Astrocyte of the cerebellum (primary cell): ENCODE measurements at regions not wholly inside any gene's neighbourhood (a gene's known extent, or its start where the extent isn't known, plus 50 kb on each side); places are given as distances from the start of the nearest gene placed in this dataset.

Source experiments
- DNase-seq: peaks from one replicate; pipeline ENCODE4 v3.0.0-alpha.2; 2011; ENCODE audit warnings: low read depth
- H3K4me3 ChIP-seq: 2 replicates; pipeline ENCODE4 v1.5.1; 2011; ENCODE audit warnings: mild to moderate bottlenecking, low read depth, low read length, moderate library complexity
- in situ Hi-C: cut with HindIII; loops from 2 replicates; pipeline ENCODE4 v1.10.0; 2017; ENCODE audit warnings: low sequenced_read_pairs
- TF ChIP-seq, protein P1 (sequence below): IDR thresholded peaks from 2 replicates; pipeline ENCODE4 v1.5.1; 2012; ENCODE audit warnings: low read length, low read depth, moderate library complexity, mild to moderate bottlenecking; ENCODE audit errors: missing control alignments

DNA sequence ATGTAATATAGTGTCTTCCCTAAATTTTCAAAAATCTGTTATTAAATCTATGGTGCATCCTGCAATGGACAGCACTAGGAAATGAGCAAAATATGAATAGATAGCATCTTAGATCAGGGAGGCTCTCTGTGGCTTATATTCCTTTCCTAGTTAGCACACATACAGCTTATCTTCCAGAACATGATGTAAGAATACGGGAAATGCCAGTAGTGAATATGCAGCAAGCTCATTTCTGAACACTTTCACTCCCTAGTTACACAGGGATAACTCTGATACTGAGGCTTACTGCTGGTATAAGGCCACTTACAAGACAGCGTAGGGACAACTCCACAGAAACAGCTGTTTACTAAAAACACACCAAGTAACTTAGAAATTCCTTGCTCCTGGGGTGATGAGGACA is 297.3 kb upstream of the SMARCA2 start:
- H3K4me3 ChIP-seq = no peak overlapping the region
- in situ Hi-C loops = no loop called here
- no peak for DNase-seq
- TF ChIP-seq, protein P1, sequence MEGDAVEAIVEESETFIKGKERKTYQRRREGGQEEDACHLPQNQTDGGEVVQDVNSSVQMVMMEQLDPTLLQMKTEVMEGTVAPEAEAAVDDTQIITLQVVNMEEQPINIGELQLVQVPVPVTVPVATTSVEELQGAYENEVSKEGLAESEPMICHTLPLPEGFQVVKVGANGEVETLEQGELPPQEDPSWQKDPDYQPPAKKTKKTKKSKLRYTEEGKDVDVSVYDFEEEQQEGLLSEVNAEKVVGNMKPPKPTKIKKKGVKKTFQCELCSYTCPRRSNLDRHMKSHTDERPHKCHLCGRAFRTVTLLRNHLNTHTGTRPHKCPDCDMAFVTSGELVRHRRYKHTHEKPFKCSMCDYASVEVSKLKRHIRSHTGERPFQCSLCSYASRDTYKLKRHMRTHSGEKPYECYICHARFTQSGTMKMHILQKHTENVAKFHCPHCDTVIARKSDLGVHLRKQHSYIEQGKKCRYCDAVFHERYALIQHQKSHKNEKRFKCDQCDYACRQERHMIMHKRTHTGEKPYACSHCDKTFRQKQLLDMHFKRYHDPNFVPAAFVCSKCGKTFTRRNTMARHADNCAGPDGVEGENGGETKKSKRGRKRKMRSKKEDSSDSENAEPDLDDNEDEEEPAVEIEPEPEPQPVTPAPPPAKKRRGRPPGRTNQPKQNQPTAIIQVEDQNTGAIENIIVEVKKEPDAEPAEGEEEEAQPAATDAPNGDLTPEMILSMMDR = no peak

DNA sequence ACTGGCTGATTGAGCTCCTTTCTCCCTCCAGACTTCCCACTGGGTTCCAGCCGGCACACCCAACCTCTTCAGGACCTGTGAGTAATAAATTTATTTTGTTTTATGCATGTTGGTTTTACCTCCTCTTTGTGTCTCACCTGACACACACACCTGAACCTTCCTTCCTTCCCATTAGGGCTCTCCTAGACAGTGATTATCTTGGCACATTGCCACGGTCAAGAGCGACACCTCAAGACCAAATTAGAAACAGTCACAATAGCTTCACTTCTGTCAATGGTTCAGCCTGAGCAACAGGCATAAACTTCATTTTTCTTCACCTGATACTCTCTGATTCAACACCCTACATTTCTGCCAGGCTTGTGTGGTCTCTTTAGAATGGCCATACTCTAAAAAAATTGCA is 296.3 kb upstream of the SMARCA2 start:
- in situ Hi-C loops = no loop called here
- H3K4me3 ChIP-seq = no peak overlapping the region
- no peak for DNase-seq
- TF ChIP-seq, protein P1 = no peak

DNA sequence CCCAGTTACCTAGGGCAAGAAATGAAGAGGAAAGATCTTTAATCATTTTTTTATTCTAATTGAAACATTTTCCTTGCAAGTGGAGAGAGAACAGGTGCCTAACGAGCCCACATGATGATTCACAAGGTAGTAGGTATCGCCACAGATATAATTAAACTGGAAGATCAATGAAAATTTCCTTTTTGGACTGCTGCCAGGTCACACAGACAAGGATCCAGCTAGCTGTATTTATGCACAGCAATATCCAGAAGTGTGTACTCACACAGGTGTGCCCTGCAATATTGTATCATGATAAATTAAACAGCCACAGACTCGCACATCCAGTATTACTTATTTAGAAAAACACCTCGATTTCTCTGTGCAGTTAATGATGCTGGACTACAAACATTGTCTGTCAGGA is 294.0 kb upstream of the SMARCA2 start:
- TF ChIP-seq, protein P1 = no peak
- in situ Hi-C loops = no loop called here
- H3K4me3 ChIP-seq = no peak overlapping the region
- no peak for DNase-seq

DNA sequence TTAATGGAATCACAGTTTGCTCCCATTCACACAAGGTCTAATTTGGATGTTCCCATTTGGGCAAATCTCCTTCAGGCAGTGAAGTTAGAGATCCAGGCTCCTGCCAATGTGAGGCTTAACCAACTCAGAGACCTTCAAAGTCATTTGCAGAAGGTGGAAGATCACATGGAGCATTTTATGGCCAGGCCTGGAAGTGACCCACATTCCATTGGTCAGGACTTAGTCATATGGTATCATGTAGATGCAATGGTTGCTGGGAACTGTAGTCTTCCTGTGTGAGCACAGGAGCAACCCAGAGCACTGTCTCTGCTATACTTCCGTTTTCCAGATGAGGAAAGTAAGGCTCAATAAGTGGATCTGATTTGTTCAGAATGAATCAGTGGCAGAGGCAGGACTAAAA is 292.7 kb upstream of the SMARCA2 start:
- in situ Hi-C loops = no loop called here
- no peak for DNase-seq
- H3K4me3 ChIP-seq = no peak overlapping the region
- TF ChIP-seq, protein P1 = no peak

DNA sequence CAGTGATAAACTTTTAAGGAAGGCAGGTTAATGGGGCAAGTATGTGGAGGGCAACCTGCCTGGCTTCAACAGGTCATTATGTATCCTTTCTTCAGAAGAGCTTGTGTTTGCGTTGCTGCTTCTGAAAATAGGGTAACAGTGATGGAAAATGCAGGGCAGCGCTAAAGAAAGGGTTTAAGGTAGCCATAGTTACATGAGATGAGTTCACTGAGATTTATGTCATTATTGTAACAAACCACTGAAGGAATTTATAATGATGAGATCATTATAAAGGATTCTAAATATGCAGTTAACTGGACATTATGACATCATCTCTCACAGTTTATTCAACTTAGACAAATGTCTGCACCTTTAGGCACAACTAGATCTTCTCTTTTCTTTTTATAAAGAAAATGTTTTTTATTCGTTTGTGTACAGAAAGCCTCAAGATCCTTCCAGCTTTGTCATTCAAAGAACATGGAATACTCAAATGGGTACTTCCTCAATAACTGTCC is 291.6 kb upstream of the SMARCA2 start:
- in situ Hi-C loops = no loop called here
- TF ChIP-seq, protein P1 = no peak
- H3K4me3 ChIP-seq = no peak overlapping the region
- DNase-seq = no peak

DNA sequence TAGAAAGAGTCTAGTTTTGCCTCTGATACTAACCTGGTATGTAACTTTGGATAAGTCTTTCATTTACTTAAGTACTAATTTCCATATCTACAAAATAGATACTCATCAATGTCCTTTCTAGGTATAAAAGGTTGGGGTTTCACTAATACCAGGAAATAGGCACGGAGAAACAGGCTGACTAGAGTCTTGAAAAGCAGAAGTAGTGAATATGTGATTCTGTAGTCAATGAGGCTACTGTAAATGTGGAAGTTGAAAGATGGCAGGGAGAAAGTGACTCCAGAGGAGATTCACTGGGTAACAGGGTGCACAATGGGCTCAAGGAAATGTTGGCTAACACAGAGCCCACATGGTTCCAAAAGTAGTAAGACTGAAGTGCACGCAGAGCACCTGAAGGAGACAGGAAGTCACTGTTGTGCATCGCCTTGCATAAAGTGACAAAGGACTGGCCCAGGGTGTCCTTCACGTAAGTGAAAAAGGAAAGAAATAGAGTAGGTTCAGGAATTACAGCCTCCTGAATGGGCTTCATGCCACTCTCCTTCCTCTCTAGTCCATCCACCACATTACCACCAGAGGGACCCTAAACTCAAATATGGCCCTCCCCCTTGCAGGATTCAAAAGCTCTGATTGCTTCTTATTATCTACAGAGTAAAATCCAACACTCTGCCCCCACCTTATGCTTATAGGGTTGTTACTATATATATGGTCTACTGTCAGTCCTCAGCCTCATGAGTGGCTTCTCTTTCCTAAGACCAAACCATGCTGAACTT is 288.0 kb upstream of the SMARCA2 start:
- H3K4me3 ChIP-seq = no peak overlapping the region
- TF ChIP-seq, protein P1 = no peak
- no peak for DNase-seq
- in situ Hi-C loops = no loop called here

DNA sequence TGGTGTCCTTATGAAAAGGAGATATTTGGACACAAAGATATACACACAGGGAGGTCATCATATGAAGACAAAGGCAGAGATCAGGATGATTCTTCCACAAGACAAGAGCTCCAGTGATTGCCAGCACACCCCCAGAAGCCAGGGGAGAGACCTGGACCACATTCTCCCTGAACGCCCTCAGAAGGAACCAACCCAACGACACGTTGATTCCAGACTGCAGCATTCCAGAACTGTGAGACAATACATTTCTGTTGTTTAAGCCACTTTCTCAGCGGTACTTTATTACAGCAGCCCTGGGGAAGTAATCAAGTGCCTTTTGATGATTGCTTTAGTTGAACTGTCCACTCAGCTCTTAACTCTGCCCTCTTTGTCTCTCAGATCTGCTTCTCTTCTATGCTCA is 285.5 kb upstream of the SMARCA2 start:
- no peak for DNase-seq
- TF ChIP-seq, protein P1 = no peak
- in situ Hi-C loops = no loop called here
- no peak overlapping the region for H3K4me3 ChIP-seq
